HG03196 (cell line): ENCODE measurements at regions not wholly inside any gene's neighbourhood (a gene's known extent, or its start where the extent isn't known, plus 50 kb on each side); places are given as distances from the start of the nearest gene placed in this dataset.

Source experiments
- ATAC-seq: cut with Tn5 transposase; IDR thresholded peaks from one replicate; pipeline ENCODE4 v1.9.1; 2021; ENCODE audit not compliant: unreplicated experiment

- ATAC-seq, result no peak
These were observed 190.4 kb upstream of the MCHR2 start for GRCh38 chr6:100184473-100184872.

GRCh38 chr6:100182313-100182712 is 188.3 kb upstream of the MCHR2 start:
- ATAC-seq, result no peak

DNA sequence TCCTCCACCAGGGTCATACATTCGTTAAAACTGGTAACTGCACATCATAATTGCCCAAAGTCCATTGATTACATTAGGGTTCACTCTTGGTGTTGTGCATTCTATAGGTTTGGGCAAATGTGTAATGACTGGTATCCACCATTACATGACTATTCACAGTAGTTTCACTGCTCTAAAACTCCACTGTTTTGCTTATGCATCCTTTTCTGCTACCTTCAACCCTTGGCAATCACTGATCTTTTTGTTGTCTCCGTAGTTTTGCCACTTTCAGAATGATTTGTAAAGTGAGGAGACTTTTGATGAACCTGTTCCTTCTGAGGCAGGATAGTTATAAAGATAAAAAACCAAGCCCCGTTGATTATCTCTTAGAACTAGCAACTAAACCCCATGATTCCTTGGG is 187.3 kb upstream of the MCHR2 start:
- ATAC-seq, result no peak

DNA sequence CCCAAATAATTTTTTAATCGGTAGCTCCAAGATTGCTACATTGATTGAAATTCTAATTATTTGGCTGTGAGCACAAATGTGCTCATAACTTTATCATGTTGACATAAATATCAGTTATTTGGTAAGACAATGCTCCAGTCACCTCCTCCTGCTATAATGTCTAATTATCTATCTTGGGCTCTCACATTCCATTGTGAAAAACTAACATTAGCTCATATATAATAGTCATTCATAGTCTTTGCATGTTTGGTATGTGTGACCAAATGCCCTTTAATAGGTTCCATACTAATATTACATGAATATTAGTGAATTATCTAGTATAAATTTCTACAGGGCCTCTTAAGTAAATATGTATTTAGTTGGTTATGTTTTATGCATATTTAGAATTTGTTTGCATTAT is 185.6 kb upstream of the MCHR2 start:
- no peak for ATAC-seq

DNA sequence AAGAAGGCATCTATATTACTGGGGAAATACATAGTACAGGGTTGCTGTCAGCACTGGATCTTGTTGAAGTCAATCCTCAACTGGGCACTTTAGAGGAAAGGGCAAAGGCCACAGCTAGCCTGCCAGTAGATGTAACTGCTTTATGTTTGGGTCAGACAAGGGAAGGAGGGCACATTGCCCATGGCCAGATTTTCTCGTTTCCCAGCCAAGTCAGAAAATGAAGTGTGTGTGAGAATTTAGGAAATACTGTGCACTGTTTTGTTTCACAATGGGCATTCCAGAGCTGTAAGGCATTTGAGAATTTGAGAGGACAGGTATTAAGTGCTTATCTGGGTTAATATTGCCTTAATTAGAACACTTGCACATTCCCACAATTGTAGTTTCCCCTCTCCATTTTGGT is 183.9 kb upstream of the MCHR2 start:
- ATAC-seq, result no peak

GRCh38 chr6:100176951-100177710 is 183.1 kb upstream of the MCHR2 start:
- ATAC-seq, result no peak

GRCh38 chr6:100176311-100176950 is 182.4 kb upstream of the MCHR2 start:
- no peak for ATAC-seq

DNA sequence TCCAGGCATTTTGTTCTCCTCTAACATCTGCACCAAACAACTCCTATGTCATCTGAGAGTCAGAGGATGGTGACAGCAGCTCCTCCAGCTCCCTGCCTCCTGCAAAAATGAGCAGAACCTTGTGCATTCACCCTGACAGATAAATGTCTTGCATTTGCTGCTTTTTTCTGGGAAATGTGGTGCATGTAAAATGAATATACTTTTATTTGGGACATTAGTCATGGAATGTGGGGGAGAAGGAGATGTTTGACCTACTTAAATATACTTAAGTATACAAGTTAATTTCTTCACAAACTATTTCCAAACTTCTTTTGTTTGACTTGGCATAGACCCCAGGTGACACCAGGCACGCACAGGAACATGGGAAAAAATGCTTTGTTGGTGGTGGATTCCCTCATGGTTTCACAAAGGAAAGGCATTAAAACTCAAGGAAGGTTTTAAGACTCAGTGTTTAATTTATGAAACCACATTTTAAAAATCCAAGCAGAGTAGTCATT is 181.8 kb upstream of the MCHR2 start:
- no peak for ATAC-seq

- no peak for ATAC-seq
These were observed 179.2 kb upstream of the MCHR2 start for GRCh38 chr6:100173211-100173610.

DNA sequence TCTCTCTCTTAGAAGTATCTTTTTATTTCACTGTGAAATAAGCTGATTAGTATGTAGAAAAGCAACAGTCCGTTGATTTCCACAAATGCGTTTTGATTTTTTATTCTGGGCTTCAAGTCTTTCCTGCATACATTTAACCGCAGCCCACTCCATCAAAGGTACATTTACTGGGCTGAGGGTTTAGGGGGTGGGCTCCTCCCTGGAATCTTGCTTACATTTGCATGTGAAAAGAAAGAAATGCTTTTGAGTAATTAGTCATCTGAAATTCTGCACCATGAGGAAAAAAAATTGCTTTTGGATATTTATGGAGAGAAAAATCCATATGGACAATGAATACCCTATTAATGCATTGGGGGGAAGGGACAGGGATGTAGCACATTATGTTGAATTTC is 178.3 kb upstream of the MCHR2 start:
- no peak for ATAC-seq

- ATAC-seq, result peak; percentile 82
These were observed 177.7 kb upstream of the MCHR2 start for GRCh38 chr6:100171533-100172321.

- ATAC-seq, result no peak
These were observed 174.1 kb upstream of the MCHR2 start for GRCh38 chr6:100168148-100168547.

DNA sequence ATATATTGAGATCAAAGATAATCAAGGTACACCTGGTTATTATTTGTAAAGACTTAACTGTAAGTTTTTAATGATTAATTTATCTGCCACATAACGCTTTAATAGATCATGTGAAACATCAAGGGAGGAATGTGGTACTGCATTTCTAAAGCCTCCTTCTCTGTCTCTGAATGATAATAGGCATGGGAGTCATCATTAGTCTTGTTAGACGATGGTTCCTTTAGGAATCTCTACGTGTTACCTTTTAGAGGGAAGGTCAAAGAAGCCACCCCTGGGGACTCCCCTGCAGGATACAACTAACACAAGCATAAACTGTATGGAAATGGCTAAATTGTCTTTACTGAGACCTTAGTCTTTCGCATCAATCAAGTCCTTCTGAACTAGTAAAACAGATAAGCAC is 173.6 kb upstream of the MCHR2 start:
- no peak for ATAC-seq

DNA sequence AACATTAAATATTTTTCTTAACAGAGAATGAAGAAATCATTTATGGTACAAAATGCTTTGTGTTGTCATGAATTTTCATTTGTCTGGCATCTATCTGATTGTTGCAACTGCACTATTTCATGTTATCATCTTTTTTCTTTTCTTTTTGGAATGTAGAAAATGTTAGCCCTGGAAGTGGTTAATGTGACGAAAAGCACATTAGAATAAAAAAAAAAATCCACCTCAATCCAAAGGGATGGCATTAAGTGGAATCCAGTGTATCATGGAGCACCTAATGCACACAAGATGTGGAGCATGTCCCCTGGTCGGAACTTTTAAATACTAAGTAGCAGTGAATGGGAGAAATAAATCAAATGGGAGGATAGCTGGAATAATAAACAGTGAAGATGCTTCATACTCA is 172.9 kb upstream of the MCHR2 start:
- no peak for ATAC-seq

- no peak for ATAC-seq
These were observed 171.4 kb upstream of the MCHR2 start for GRCh38 chr6:100165442-100165841.

- no peak for ATAC-seq
These were observed 169.0 kb upstream of the MCHR2 start for GRCh38 chr6:100163035-100163434.

DNA sequence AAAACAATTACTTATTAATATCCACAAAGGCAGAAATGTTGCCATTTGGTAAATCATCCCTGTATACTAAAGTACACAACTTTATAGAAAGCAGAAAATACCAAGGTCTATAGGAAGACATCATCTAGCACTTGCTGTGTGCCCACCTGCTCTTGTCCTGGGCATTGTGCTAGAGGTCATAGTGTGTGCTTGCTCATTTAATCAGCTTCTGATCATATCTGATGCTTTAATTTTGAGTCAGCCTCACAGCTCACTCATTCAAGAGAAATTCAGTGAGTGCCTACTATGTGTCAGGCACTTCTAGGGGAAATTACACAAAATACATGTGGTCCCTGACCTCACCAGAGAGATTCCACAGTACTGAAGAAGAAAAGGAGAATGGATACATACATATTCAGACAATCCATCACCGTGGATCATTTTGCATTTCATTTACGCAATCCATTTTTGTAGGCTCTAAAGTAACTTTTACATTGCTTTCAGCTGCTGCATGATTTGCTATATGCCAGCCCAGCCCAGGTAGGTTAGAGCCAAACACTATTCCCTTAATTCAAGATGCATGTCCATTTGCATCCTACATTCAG is 167.9 kb upstream of the MCHR2 start:
- no peak for ATAC-seq

DNA sequence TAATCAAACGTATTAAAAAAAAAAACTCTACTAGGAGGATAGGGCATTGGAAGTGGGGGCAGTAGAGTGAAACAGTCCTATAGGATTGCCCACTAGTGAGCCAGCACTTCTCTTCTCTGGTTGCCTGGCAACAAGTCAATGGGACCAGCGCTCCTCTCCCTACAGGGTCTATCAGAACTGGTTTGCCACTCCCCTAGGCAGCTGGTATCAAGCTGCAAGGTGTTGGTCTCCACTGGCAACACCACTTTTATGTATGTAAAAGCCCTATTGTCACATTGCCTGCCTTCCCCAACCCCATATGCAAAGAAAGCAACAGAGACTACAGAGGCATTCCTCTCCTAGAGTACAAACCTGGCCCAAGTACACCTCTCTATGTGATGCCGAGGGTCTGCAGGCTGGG is 166.9 kb upstream of the MCHR2 start:
- ATAC-seq, result no peak

GRCh38 chr6:100155141-100155540 is 161.1 kb upstream of the MCHR2 start:
- no peak for ATAC-seq

GRCh38 chr6:100153636-100154275 is 159.7 kb upstream of the MCHR2 start:
- no peak for ATAC-seq

DNA sequence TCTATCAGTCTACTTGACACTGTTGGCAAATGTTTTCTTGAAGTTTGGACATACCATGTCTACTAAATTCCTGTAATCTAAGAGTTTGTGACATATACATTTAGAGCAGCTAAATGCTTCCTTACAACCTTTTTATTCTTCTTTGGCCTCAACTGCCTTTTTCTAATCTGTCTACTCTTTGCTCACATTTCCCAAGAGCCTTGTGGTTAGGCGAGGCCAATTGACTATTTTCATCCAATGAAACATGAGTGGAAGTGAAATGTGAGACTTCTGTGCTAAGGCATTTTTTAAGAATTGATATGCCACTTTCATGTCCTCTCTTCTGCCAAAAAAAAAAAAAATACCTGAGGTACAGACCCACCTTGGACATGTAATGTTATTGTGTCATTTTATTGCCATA is 158.2 kb upstream of the MCHR2 start:
- ATAC-seq, result no peak
